SK-N-SH (cell line): ENCODE measurements at regions not wholly inside any gene's neighbourhood (a gene's known extent, or its start where the extent isn't known, plus 50 kb on each side); places are given as distances from the start of the nearest gene placed in this dataset.

Source experiments
- CHD2 ChIP-seq: fragments of 150-350 bp; IDR thresholded peaks from 2 replicates; pipeline ENCODE4 v1.6.1; 2018; ENCODE audit warnings: low read length; ENCODE audit not compliant: partially characterized antibody
- EP300 ChIP-seq, 2 experiments: IDR thresholded peaks; 2 replicates each; pipeline versions ENCODE4 v1.4.0 to v1.6.1; 2012; ENCODE audit warnings: borderline replicate concordance in 1 of 2, low read depth in 1 of 2, low read length in 1 of 2
- EZH2phosphoT487 ChIP-seq: fragments of 200-600 bp; sonication (generic); IDR thresholded peaks from 2 replicates; pipeline ENCODE4 v1.6.1; 2017; ENCODE audit warnings: low read depth, mixed run types, mild to moderate bottlenecking, antibody characterized with exemption, moderate library complexity, borderline replicate concordance
- RXRA ChIP-seq: IDR thresholded peaks from 2 replicates; pipeline ENCODE4 v1.4.0; 2012; ENCODE audit warnings: low read depth, mild to moderate bottlenecking, borderline replicate concordance
- TAF1 ChIP-seq: IDR thresholded peaks from 2 replicates; pipeline ENCODE4 v1.6.1; 2012; ENCODE audit warnings: low read depth, mild to moderate bottlenecking, low read length, moderate library complexity, borderline replicate concordance
- USF1 ChIP-seq: IDR thresholded peaks from 2 replicates; pipeline ENCODE4 v1.4.0; 2012; ENCODE audit warnings: low read depth, borderline replicate concordance
- TF ChIP-seq, protein P1 (sequence below): fragments of 200-600 bp; sonication (generic); IDR thresholded peaks from 2 replicates; pipeline ENCODE4 v1.6.1; 2017; ENCODE audit warnings: antibody characterized with exemption, mild to moderate bottlenecking, moderate library complexity
- TF ChIP-seq, protein P2 (sequence below): IDR thresholded peaks from 2 replicates; pipeline ENCODE4 v1.6.1; 2012; ENCODE audit warnings: mild to moderate bottlenecking, low read depth, low read length, moderate library complexity

- no peak for TF ChIP-seq RXRA
- TF ChIP-seq, protein P1, sequence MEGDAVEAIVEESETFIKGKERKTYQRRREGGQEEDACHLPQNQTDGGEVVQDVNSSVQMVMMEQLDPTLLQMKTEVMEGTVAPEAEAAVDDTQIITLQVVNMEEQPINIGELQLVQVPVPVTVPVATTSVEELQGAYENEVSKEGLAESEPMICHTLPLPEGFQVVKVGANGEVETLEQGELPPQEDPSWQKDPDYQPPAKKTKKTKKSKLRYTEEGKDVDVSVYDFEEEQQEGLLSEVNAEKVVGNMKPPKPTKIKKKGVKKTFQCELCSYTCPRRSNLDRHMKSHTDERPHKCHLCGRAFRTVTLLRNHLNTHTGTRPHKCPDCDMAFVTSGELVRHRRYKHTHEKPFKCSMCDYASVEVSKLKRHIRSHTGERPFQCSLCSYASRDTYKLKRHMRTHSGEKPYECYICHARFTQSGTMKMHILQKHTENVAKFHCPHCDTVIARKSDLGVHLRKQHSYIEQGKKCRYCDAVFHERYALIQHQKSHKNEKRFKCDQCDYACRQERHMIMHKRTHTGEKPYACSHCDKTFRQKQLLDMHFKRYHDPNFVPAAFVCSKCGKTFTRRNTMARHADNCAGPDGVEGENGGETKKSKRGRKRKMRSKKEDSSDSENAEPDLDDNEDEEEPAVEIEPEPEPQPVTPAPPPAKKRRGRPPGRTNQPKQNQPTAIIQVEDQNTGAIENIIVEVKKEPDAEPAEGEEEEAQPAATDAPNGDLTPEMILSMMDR: no peak
- TF ChIP-seq EZH2phosphoT487: no peak
- TF ChIP-seq, protein P2, sequence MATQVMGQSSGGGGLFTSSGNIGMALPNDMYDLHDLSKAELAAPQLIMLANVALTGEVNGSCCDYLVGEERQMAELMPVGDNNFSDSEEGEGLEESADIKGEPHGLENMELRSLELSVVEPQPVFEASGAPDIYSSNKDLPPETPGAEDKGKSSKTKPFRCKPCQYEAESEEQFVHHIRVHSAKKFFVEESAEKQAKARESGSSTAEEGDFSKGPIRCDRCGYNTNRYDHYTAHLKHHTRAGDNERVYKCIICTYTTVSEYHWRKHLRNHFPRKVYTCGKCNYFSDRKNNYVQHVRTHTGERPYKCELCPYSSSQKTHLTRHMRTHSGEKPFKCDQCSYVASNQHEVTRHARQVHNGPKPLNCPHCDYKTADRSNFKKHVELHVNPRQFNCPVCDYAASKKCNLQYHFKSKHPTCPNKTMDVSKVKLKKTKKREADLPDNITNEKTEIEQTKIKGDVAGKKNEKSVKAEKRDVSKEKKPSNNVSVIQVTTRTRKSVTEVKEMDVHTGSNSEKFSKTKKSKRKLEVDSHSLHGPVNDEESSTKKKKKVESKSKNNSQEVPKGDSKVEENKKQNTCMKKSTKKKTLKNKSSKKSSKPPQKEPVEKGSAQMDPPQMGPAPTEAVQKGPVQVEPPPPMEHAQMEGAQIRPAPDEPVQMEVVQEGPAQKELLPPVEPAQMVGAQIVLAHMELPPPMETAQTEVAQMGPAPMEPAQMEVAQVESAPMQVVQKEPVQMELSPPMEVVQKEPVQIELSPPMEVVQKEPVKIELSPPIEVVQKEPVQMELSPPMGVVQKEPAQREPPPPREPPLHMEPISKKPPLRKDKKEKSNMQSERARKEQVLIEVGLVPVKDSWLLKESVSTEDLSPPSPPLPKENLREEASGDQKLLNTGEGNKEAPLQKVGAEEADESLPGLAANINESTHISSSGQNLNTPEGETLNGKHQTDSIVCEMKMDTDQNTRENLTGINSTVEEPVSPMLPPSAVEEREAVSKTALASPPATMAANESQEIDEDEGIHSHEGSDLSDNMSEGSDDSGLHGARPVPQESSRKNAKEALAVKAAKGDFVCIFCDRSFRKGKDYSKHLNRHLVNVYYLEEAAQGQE: no peak
- TF ChIP-seq CHD2: no peak
- no peak for TF ChIP-seq TAF1
- no peak for TF ChIP-seq USF1
- TF ChIP-seq EP300 (IDR thresholded peaks at IDR 0.05; ENCODE audit: borderline replicate concordance in 1 of 2, low read depth in 1 of 2, low read length in 1 of 2): no peak
Measured at GRCh38 chr5:157959370-157959769, 100.4 kb upstream of the CLINT1 start.
